Panc1 (cell line): ENCODE measurements at regions not wholly inside any gene's neighbourhood (a gene's known extent, or its start where the extent isn't known, plus 50 kb on each side); places are given as distances from the start of the nearest gene placed in this dataset.

Experiments
- ATAC-seq: fragments of 200-7000 bp; cut with Tn5 transposase; 2 replicates; pipeline ENCODE4 v1.9.1; 2020; ENCODE audit warnings: mild to moderate bottlenecking, moderate library complexity
- BruUV-seq: library from RNA; stranded (reverse); fragments of 400-500 nt; replicated peaks from 2 replicates; lab custom pipeline; 2021; lab: Mats Ljungman, UMichigan
- CTCF ChIA-PET: fragments of 300-600 bp; sonication (Branson Sonifier 250); formaldehyde crosslinking; loops from one replicate; lab custom pipeline; 2022; ENCODE audit warnings: antibody characterized with exemption; lab: Charles Lee
- POLR2A ChIA-PET: fragments of 300-600 bp; sonication (Branson Sonifier 250); formaldehyde crosslinking; loops from one replicate; lab custom pipeline; 2022; ENCODE audit warnings: antibody characterized with exemption; lab: Charles Lee
- DNase-seq: peaks from one replicate; pipeline ENCODE4 v3.0.0-alpha.2; 2010; ENCODE audit warnings: low read depth, low spot score
- H3K27ac ChIP-seq: 2 replicates; pipeline ENCODE4 v1.5.1; 2011; ENCODE audit warnings: mild to moderate bottlenecking, low read length, inconsistent platforms
- H3K27me3 ChIP-seq: fragments of 200-500 bp; sonication (Bioruptor generic); 2 replicates; pipeline ENCODE4 v1.6.0; 2014; ENCODE audit warnings: low read length, inconsistent platforms; ENCODE audit not compliant: control insufficient read depth, insufficient read depth
- H3K36me3 ChIP-seq: fragments of 200-500 bp; sonication (Bioruptor generic); 2 replicates; pipeline ENCODE4 v1.5.1; 2014; ENCODE audit warnings: inconsistent platforms, mild to moderate bottlenecking, low read length, moderate library complexity; ENCODE audit not compliant: control insufficient read depth, insufficient read depth
- H3K4me1 ChIP-seq: 2 replicates; pipeline ENCODE4 v1.5.1; 2011; ENCODE audit warnings: inconsistent platforms, mild to moderate bottlenecking, low read length, moderate library complexity; ENCODE audit not compliant: control insufficient read depth, insufficient read depth
- H3K4me3 ChIP-seq, 2 experiments: 2 replicates each; pipeline ENCODE4 v1.5.1; 2011 to 2012; ENCODE audit warnings: low read depth in 2 of 2, low read length in 2 of 2, mild to moderate bottlenecking in 2 of 2, inconsistent platforms in 1 of 2, moderate library complexity in 1 of 2
- H3K9me3 ChIP-seq: fragments of 200-500 bp; sonication (Bioruptor generic); 2 replicates; pipeline ENCODE4 v1.5.1; 2014; ENCODE audit warnings: low read depth, mild to moderate bottlenecking, inconsistent platforms, low read length, moderate library complexity; ENCODE audit not compliant: control insufficient read depth, insufficient read depth
- POLR2AphosphoS5 ChIP-seq: IDR thresholded peaks from 2 replicates; pipeline ENCODE4 v1.6.1; 2012; ENCODE audit warnings: mild to moderate bottlenecking, low read depth, low read length, moderate library complexity
- SIN3A ChIP-seq: IDR thresholded peaks from 2 replicates; pipeline ENCODE4 v1.6.1; 2012; ENCODE audit warnings: low read depth, mild to moderate bottlenecking, low read length, moderate library complexity, borderline replicate concordance; ENCODE audit not compliant: insufficient read depth
- TCF7L2 ChIP-seq: IDR thresholded peaks from 2 replicates; pipeline ENCODE4 v1.6.1; 2011; ENCODE audit warnings: mild to moderate bottlenecking, low read depth, low read length, inconsistent platforms
- in situ Hi-C: cut with HindIII; loops from 2 replicates; pipeline ENCODE4 v1.10.0; 2016; ENCODE audit warnings: low sequenced_read_pairs, low pct_unique_long_range_greater_than_20kb
- intact Hi-C: fragments of 100-400 bp; cut with micrococcal nuclease; formaldehyde crosslinking; loops from one replicate; pipeline ENCODE4 v1.10.0; 2022; ENCODE audit not compliant: unreplicated experiment
- TF ChIP-seq, protein P1 (sequence below), 2 experiments: IDR thresholded peaks; 2 replicates each; pipeline ENCODE4 v1.6.1; 2011 to 2012; ENCODE audit warnings: low read depth in 2 of 2, control low read depth in 1 of 2, low read length in 1 of 2, mild to moderate bottlenecking in 1 of 2, moderate library complexity in 1 of 2; ENCODE audit not compliant: insufficient read depth in 1 of 2
- TF ChIP-seq, protein P2 (sequence below): fragments of 450-650 bp; IDR thresholded peaks from 2 replicates; pipeline ENCODE4 v1.5.1; 2017; ENCODE audit warnings: mild to moderate bottlenecking

DNA sequence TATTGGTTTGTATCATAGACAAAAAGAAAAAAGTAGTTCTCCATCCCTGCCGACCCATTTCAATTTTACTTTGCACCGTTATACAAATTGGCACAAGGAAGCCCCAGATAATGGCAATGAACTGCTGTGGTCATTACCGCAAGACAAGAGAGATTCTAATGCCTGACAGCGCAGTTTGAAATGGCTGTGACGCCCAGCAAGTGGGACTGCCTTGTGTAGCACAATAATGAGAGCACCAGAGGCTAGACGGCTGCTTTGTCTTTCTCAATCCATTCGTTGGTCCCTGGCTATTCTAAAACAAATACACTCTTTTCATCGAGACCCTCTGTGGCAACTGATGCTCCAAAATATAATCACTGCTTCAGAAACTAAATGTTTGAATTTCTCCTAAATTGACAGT, 192.4 kb upstream of the NEIL3 start:
- in situ Hi-C loops, result no loop called here
- no TSS peak for BruUV-seq
- Histone ChIP-seq H3K27ac (no peak overlapping the region), H3K27me3 (no peaks in the 10 kb centered on the region), H3K4me3 (no peak overlapping the region), H3K36me3 (no peaks in the 10 kb centered on the region), H3K9me3 (no peaks in the 10 kb centered on the region), H3K4me1 (no peaks in the 10 kb centered on the region)
- DNase-seq (no peak), ATAC-seq (no peak)
- intact Hi-C loops, result no loop called here
- ChIA-PET POLR2A (no interaction called here), CTCF (no interaction called here)
- TF ChIP-seq, protein P1, sequence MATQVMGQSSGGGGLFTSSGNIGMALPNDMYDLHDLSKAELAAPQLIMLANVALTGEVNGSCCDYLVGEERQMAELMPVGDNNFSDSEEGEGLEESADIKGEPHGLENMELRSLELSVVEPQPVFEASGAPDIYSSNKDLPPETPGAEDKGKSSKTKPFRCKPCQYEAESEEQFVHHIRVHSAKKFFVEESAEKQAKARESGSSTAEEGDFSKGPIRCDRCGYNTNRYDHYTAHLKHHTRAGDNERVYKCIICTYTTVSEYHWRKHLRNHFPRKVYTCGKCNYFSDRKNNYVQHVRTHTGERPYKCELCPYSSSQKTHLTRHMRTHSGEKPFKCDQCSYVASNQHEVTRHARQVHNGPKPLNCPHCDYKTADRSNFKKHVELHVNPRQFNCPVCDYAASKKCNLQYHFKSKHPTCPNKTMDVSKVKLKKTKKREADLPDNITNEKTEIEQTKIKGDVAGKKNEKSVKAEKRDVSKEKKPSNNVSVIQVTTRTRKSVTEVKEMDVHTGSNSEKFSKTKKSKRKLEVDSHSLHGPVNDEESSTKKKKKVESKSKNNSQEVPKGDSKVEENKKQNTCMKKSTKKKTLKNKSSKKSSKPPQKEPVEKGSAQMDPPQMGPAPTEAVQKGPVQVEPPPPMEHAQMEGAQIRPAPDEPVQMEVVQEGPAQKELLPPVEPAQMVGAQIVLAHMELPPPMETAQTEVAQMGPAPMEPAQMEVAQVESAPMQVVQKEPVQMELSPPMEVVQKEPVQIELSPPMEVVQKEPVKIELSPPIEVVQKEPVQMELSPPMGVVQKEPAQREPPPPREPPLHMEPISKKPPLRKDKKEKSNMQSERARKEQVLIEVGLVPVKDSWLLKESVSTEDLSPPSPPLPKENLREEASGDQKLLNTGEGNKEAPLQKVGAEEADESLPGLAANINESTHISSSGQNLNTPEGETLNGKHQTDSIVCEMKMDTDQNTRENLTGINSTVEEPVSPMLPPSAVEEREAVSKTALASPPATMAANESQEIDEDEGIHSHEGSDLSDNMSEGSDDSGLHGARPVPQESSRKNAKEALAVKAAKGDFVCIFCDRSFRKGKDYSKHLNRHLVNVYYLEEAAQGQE (IDR thresholded peaks at IDR 0.05; ENCODE audit: insufficient read depth in 1 of 2, low read depth in 2 of 2, low read length in 1 of 2), result no peak
- TF ChIP-seq POLR2AphosphoS5, result no peak
- TF ChIP-seq SIN3A, result no peak

DNA sequence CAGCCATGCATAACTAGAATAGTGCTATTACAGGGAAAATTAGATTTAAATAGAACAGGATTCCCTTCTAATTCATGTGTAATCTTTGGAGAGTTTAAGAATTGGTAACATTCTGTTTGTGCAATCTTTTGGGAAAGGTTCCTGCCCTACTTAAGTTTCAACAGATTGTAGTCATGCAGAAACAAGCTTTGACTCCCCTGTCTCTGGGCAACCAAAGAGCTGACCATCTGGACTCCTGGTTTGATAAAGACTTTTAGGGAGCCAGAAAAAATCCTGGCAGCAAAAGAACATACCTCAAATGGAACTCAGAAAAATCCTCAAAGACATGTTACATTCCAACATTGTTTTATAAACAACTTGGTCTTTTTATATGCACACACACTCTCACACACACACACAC, 191.1 kb upstream of the NEIL3 start:
- no peak overlapping the region for H3K27ac ChIP-seq
- no peaks in the 10 kb centered on the region for H3K27me3 ChIP-seq
- no peaks in the 10 kb centered on the region for H3K4me1 ChIP-seq
- ATAC-seq (no peak), DNase-seq (no peak)
- H3K36me3 ChIP-seq, result no peaks in the 10 kb centered on the region
- no peak overlapping the region for H3K4me3 ChIP-seq
- intact Hi-C loops, result no loop called here
- BruUV-seq, result no TSS peak
- ChIA-PET CTCF (no interaction called here), POLR2A (no interaction called here)
- in situ Hi-C loops, result no loop called here
- no peaks in the 10 kb centered on the region for H3K9me3 ChIP-seq
- no peak for TF ChIP-seq TCF7L2
- TF ChIP-seq, protein P1 (IDR thresholded peaks at IDR 0.05; ENCODE audit: insufficient read depth in 1 of 2, low read depth in 2 of 2, low read length in 1 of 2), result no peak
- no peak for TF ChIP-seq POLR2AphosphoS5
- TF ChIP-seq SIN3A, result no peak
- TF ChIP-seq, protein P2, sequence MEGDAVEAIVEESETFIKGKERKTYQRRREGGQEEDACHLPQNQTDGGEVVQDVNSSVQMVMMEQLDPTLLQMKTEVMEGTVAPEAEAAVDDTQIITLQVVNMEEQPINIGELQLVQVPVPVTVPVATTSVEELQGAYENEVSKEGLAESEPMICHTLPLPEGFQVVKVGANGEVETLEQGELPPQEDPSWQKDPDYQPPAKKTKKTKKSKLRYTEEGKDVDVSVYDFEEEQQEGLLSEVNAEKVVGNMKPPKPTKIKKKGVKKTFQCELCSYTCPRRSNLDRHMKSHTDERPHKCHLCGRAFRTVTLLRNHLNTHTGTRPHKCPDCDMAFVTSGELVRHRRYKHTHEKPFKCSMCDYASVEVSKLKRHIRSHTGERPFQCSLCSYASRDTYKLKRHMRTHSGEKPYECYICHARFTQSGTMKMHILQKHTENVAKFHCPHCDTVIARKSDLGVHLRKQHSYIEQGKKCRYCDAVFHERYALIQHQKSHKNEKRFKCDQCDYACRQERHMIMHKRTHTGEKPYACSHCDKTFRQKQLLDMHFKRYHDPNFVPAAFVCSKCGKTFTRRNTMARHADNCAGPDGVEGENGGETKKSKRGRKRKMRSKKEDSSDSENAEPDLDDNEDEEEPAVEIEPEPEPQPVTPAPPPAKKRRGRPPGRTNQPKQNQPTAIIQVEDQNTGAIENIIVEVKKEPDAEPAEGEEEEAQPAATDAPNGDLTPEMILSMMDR, result no peak
